A673 (cell line): ENCODE measurements at regions not wholly inside any gene's neighbourhood (a gene's known extent, or its start where the extent isn't known, plus 50 kb on each side); places are given as distances from the start of the nearest gene placed in this dataset.

Experiments
- BruUV-seq: library from RNA; stranded (reverse); fragments of 400-500 nt; replicated peaks from 2 replicates; lab custom pipeline; 2021; lab: Mats Ljungman, UMichigan
- CTCF ChIA-PET: fragments of 300-600 bp; sonication (Branson Sonifier 250); formaldehyde crosslinking; loops from one replicate; lab custom pipeline; 2022; ENCODE audit warnings: antibody characterized with exemption; lab: Charles Lee
- POLR2A ChIA-PET: fragments of 300-600 bp; sonication (Branson Sonifier 250); formaldehyde crosslinking; loops from one replicate; lab custom pipeline; 2022; ENCODE audit warnings: antibody characterized with exemption; ENCODE audit not compliant: low non-redundant PET; lab: Charles Lee
- DNase-seq: peaks from one replicate; pipeline ENCODE4 v3.0.0-alpha.2; 2015; ENCODE audit warnings: low spot score
- H3K27ac ChIP-seq: fragments of 200-600 bp; sonication (generic); 2 replicates; pipeline ENCODE4 v1.5.1; 2016; ENCODE audit warnings: mixed run types, low read depth, mild to moderate bottlenecking, mixed read lengths, antibody characterized with exemption, low read length; ENCODE audit not compliant: poor library complexity, severe bottlenecking
- H3K27me3 ChIP-seq: fragments of 200-600 bp; sonication (generic); replicated peaks from 2 replicates; pipeline ENCODE4 v1.6.1; 2017; ENCODE audit warnings: mixed run types, low read depth, mild to moderate bottlenecking, mixed read lengths, antibody characterized with exemption, low read length; ENCODE audit not compliant: insufficient read depth, poor library complexity
- H3K36me3 ChIP-seq: fragments of 200-600 bp; sonication (generic); 2 replicates; pipeline ENCODE4 v1.6.1; 2016; ENCODE audit warnings: mixed run types, mild to moderate bottlenecking, mixed read lengths, antibody characterized with exemption, low read length; ENCODE audit not compliant: insufficient read depth, poor library complexity, severe bottlenecking
- H3K4me1 ChIP-seq: fragments of 200-600 bp; sonication (generic); 2 replicates; pipeline ENCODE4 v1.6.1; 2017; ENCODE audit warnings: mixed run types, mild to moderate bottlenecking, mixed read lengths, antibody characterized with exemption, low read length; ENCODE audit not compliant: insufficient read depth, poor library complexity, severe bottlenecking
- H3K4me3 ChIP-seq: fragments of 200-600 bp; sonication (generic); 2 replicates; pipeline ENCODE4 v1.5.1; 2016; ENCODE audit warnings: low read depth, mixed run types, mild to moderate bottlenecking, mixed read lengths, low read length; ENCODE audit not compliant: poor library complexity, severe bottlenecking
- H3K9me3 ChIP-seq: fragments of 200-600 bp; sonication (generic); 2 replicates; pipeline ENCODE4 v1.6.1; 2016; ENCODE audit warnings: mixed run types, low read depth, mild to moderate bottlenecking, mixed read lengths, antibody characterized with exemption, low read length; ENCODE audit not compliant: poor library complexity, severe bottlenecking
- CTCF ChIP-seq: fragments of 300-800, 200-600 bp; sonication (generic); conservative IDR thresholded peaks from 2 replicates; pipeline ENCODE4 v1.5.1; 2017; ENCODE audit warnings: low read depth, mild to moderate bottlenecking, antibody characterized with exemption, low read length, moderate library complexity, mixed read lengths
- EZH2 ChIP-seq: fragments of 200-600 bp; sonication (generic); IDR thresholded peaks from 2 replicates; pipeline ENCODE4 v1.6.1; 2017; ENCODE audit warnings: borderline replicate concordance, low read depth, mild to moderate bottlenecking, mixed read lengths, antibody characterized with exemption, low read length; ENCODE audit not compliant: poor library complexity, severe bottlenecking
- intact Hi-C: fragments of 100-400 bp; cut with micrococcal nuclease; formaldehyde crosslinking; loops from one replicate; pipeline ENCODE4 v1.10.0; 2022; ENCODE audit not compliant: unreplicated experiment

DNA sequence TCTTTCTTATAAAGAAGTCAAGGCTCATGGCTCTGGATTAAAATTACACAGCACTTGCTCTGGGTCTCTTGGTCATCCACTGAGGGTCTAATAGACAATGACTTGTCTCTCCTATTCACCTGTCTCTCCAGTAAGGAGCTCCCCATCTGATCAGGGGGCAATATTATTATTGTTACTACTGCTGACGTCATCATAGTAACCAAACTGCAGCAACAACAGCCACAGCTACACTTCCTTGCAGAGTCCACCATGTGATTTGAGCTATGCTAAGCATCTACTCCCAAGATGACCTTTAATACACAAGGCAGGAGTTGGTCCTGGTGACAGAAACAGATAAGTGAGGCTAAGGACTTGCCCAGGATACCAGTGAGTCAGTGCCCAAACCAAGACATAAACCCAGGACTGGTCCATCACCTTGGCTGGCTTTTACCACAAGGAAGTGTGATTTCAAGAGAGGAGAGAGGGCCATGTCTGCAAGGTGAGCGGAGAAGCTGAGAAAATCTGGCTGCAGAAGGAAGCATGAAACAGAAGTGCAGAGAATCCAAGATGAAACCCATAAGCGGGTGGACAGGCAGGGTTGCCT lies 602.5 kb downstream of the PTPRU start:
- no peaks in the 10 kb centered on the region for H3K36me3 ChIP-seq
- CTCF ChIA-PET = no interaction called here
- POLR2A ChIA-PET = no interaction called here
- no peak for DNase-seq
- H3K4me1 ChIP-seq = no peaks in the 10 kb centered on the region
- intact Hi-C loops = no loop called here
- no peaks in the 10 kb centered on the region for H3K27me3 ChIP-seq
- no TSS peak for BruUV-seq
- peaks cover 15% of the 10 kb centered on the region for H3K9me3 ChIP-seq
- no peak overlapping the region for H3K27ac ChIP-seq
- H3K4me3 ChIP-seq = no peak overlapping the region
- TF ChIP-seq CTCF = no peak
- no peak for TF ChIP-seq EZH2

- BruUV-seq = no TSS peak
- Histone ChIP-seq H3K27me3 (no peaks in the 10 kb centered on the region), H3K36me3 (no peaks in the 10 kb centered on the region), H3K9me3 (peaks cover 8% of the 10 kb centered on the region), H3K4me1 (no peaks in the 10 kb centered on the region), H3K27ac (no peak overlapping the region), H3K4me3 (no peak overlapping the region)
- ChIA-PET POLR2A (no interaction called here), CTCF (no interaction called here)
- intact Hi-C loops = no loop called here
- no peak for DNase-seq
- TF ChIP-seq CTCF = no peak
Measured at GRCh38 chr1:29836651-29837646, 600.6 kb downstream of the PTPRU start.

- intact Hi-C loops = no loop called here
- peaks cover under 1% of the 10 kb centered on the region for H3K9me3 ChIP-seq
- H3K36me3 ChIP-seq = no peaks in the 10 kb centered on the region
- H3K27me3 ChIP-seq = no peaks in the 10 kb centered on the region
- DNase-seq = no peak
- BruUV-seq = no TSS peak
- no peak overlapping the region for H3K4me3 ChIP-seq
- no peak for TF ChIP-seq EZH2
- TF ChIP-seq CTCF = no peak
- no peaks in the 10 kb centered on the region for H3K4me1 ChIP-seq
- ChIA-PET POLR2A (no interaction called here), CTCF (no interaction called here)
- H3K27ac ChIP-seq = no peak overlapping the region
Measured at GRCh38 chr1:29835874-29836273, 599.6 kb downstream of the PTPRU start.
